ENCODE measurements at regions not wholly inside any gene's neighbourhood (a gene's known extent, or its start where the extent isn't known, plus 50 kb on each side); places are given as distances from the start of the nearest gene placed in this dataset.

DNA sequence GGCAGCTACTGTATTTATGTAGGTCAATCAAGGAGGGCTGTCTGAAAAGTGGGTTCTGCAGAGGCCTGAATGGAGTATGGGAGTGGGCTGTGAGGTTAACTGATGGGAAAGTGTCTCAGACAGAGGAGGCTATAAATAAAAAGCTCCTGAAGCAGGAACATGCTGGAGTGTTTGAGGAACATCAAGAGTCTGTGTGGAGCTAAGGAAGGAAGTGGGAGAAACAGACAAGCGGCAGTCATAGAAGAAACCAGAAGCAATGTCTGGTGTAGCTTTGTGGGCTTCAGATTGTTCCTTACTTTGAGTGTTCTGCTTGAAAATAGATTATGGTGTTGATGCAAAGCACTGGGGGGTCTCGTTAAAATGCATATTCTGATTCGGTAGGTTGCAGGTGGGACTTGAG is 101.5 kb upstream of the OGFRL1 start:
- TF ChIP-seq, protein P1, sequence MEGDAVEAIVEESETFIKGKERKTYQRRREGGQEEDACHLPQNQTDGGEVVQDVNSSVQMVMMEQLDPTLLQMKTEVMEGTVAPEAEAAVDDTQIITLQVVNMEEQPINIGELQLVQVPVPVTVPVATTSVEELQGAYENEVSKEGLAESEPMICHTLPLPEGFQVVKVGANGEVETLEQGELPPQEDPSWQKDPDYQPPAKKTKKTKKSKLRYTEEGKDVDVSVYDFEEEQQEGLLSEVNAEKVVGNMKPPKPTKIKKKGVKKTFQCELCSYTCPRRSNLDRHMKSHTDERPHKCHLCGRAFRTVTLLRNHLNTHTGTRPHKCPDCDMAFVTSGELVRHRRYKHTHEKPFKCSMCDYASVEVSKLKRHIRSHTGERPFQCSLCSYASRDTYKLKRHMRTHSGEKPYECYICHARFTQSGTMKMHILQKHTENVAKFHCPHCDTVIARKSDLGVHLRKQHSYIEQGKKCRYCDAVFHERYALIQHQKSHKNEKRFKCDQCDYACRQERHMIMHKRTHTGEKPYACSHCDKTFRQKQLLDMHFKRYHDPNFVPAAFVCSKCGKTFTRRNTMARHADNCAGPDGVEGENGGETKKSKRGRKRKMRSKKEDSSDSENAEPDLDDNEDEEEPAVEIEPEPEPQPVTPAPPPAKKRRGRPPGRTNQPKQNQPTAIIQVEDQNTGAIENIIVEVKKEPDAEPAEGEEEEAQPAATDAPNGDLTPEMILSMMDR (IDR thresholded peaks at IDR 0.05; ENCODE audit: borderline replicate concordance, extremely low read depth, low read length, poor library complexity, severe bottlenecking): no peak
- TF ChIP-seq EZH2 (IDR thresholded peaks at IDR 0.05; ENCODE audit: borderline replicate concordance, low read depth, low read length, severe bottlenecking): no peak

Data from DND-41 (cell line).